ENCODE measurements at regions not wholly inside any gene's neighbourhood (a gene's known extent, or its start where the extent isn't known, plus 50 kb on each side); places are given as distances from the start of the nearest gene placed in this dataset.
"Not testable (repeated sequence)": the region's sequence is repeated elsewhere in the genome, so short reads cannot be mapped to it uniquely, and the experiment has no call there.

DNA sequence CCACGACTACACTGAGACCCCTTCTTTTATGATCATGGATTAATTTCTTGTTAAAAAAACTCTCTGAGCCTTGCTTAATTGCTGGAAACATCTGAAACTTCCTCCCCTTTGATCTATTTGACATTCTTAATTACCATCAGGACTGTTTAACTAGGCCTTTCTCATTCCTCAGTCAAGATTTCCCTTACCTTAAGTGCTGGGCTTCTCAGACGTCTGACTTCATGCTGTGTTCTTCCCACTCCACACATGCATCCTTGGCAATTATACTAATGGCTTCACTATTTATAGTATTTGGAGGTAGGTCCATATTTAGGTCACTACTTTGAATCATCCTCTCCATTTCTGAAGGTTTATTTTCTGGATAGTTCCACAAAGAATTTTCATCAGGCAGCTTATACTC lies 341.3 kb upstream of the TMPRSS15 start:
- Histone ChIP-seq H3K4me3 (ENCODE audit: low read depth, low read length) (no peak overlapping the region), H3K36me3 (ENCODE audit: control insufficient read depth, insufficient read depth, low read length) (no peaks in the 10 kb centered on the region), H3K27me3 (ENCODE audit: control insufficient read depth, insufficient read depth, low read length) (no peaks in the 10 kb centered on the region)
- DNase-seq (ENCODE audit: low read depth): no peak
- TF ChIP-seq, protein P1, sequence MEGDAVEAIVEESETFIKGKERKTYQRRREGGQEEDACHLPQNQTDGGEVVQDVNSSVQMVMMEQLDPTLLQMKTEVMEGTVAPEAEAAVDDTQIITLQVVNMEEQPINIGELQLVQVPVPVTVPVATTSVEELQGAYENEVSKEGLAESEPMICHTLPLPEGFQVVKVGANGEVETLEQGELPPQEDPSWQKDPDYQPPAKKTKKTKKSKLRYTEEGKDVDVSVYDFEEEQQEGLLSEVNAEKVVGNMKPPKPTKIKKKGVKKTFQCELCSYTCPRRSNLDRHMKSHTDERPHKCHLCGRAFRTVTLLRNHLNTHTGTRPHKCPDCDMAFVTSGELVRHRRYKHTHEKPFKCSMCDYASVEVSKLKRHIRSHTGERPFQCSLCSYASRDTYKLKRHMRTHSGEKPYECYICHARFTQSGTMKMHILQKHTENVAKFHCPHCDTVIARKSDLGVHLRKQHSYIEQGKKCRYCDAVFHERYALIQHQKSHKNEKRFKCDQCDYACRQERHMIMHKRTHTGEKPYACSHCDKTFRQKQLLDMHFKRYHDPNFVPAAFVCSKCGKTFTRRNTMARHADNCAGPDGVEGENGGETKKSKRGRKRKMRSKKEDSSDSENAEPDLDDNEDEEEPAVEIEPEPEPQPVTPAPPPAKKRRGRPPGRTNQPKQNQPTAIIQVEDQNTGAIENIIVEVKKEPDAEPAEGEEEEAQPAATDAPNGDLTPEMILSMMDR (IDR thresholded peaks at IDR 0.05; ENCODE audit: insufficient read depth, low read length, poor library complexity, severe bottlenecking): no peak

DNA sequence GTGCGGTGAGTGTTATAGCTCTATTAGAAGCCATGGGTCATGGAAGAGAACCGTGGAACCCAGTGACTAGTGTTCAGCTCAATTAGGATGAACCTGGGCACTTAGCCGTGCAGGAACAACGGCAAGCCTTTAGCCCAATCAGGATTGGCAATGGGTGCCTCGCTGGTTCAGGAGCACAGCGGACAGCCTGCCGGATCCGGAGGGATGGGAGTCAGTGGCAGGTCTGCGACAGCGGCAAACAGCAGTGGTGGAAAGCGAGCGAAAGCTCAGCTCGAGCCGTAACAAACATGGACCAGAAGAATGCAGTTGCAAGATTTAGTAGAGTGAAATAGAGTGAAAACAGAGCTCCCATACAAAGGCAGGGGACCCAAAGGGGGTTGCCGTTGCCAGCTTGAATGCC lies 349.3 kb upstream of the TMPRSS15 start:
- H3K36me3 ChIP-seq (ENCODE audit: control insufficient read depth, insufficient read depth, low read length); H3K27me3 ChIP-seq (ENCODE audit: control insufficient read depth, insufficient read depth, low read length); H3K4me3 ChIP-seq (ENCODE audit: low read depth, low read length); DNase-seq (ENCODE audit: low read depth): not testable (repeated sequence)

DNA sequence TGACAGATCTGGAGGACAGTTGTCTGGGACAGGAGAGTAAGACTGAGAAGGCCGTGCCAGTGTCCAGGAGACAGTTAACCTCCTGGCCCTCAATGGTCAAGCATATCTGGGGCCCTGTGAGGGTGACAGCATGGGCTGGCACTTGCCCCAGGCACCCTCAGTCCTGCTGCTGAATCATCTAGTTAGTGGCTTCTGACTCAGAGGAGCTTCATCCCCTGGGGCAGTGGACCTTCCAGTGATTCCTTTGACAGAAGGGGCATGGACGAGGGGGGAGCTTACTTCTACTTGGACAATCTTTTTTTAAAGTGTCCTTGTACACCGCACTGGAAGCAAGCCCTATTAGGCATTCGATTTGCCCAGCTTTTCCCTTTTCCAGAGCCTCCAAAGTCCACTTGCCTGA lies 352.7 kb upstream of the TMPRSS15 start:
- DNase-seq (ENCODE audit: low read depth): peak; percentile 19
- not testable (repeated sequence) for H3K27me3 ChIP-seq (ENCODE audit: control insufficient read depth, insufficient read depth, low read length); H3K4me3 ChIP-seq (ENCODE audit: low read depth, low read length); H3K36me3 ChIP-seq (ENCODE audit: control insufficient read depth, insufficient read depth, low read length)

DNA sequence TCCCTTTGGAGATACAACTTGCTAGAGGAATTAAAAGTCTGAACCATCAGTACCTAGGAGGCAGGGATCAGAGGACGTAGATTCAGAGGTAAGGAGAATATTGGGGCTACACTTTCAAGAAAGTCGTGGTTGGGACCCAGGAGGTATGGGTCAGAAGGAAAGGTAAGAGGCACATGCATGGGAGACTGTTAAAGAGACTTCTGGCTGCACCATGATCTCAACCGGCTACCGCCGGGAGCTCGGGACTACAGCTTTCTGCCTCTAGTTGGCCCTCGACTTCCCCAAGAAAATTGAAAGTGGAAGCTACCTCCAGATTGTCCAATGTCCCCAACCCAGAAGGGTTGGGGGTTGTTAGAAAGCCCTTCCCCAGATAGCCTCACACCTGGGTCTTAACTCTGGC lies 355.7 kb upstream of the TMPRSS15 start:
- Histone ChIP-seq H3K27me3 (ENCODE audit: control insufficient read depth, insufficient read depth, low read length) (no peaks in the 10 kb centered on the region), H3K4me3 (ENCODE audit: low read depth, low read length) (no peak overlapping the region), H3K36me3 (ENCODE audit: control insufficient read depth, insufficient read depth, low read length) (no peaks in the 10 kb centered on the region)
- TF ChIP-seq, protein P1 (IDR thresholded peaks at IDR 0.05; ENCODE audit: insufficient read depth, low read length, poor library complexity, severe bottlenecking): no peak
- no peak for DNase-seq (ENCODE audit: low read depth)

DNA sequence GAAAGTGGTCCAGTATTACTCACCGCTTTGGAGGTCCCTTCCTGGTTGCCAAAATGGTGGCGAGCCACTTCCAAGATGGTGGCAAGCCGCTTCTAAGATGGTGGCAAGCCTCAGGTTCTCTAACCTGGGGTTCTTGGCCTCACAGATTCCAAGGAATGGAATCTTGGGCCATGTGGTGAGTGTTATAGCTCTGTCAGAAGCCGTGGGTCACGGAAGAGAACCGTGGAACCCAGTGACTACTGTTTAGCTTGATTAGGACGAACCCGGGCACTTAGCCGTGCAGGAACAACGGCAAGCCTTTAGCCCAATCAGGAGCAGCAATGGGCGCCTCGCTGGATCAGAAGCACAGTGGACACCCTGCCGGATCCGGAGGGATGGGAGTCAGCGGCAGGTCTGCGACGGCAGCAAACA lies 356.2 kb upstream of the TMPRSS15 start:
- H3K27me3 ChIP-seq (ENCODE audit: control insufficient read depth, insufficient read depth, low read length): no peaks in the 10 kb centered on the region
- TF ChIP-seq, protein P1 (IDR thresholded peaks at IDR 0.05; ENCODE audit: insufficient read depth, low read length, poor library complexity, severe bottlenecking): no peak
- no peak overlapping the region for H3K4me3 ChIP-seq (ENCODE audit: low read depth, low read length)
- no peaks in the 10 kb centered on the region for H3K36me3 ChIP-seq (ENCODE audit: control insufficient read depth, insufficient read depth, low read length)
- DNase-seq (ENCODE audit: low read depth): no peak

DNA sequence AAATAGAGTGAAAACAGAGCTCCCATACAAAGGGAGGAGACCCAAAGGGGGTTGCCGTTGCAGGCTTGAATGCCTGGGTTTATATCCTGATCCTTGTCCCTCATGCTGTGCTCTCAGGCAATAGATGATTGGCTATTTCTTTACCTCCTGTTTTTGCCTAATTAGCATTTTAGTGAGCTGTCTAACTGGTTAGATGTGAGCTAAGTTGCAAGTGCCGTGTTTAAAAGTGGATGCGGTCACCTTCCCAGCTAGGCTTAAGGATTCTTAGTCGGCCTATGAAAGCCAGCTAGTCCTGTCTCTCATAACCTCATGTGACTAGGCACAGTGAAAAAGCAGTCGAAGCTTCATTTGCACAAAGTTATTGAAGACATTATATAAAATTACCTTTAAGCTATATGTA lies 356.7 kb upstream of the TMPRSS15 start:
- TF ChIP-seq, protein P1 (IDR thresholded peaks at IDR 0.05; ENCODE audit: insufficient read depth, low read length, poor library complexity, severe bottlenecking): no peak
- Histone ChIP-seq H3K4me3 (ENCODE audit: low read depth, low read length) (no peak overlapping the region), H3K27me3 (ENCODE audit: control insufficient read depth, insufficient read depth, low read length) (no peaks in the 10 kb centered on the region), H3K36me3 (ENCODE audit: control insufficient read depth, insufficient read depth, low read length) (no peaks in the 10 kb centered on the region)
- no peak for DNase-seq (ENCODE audit: low read depth)

DNA sequence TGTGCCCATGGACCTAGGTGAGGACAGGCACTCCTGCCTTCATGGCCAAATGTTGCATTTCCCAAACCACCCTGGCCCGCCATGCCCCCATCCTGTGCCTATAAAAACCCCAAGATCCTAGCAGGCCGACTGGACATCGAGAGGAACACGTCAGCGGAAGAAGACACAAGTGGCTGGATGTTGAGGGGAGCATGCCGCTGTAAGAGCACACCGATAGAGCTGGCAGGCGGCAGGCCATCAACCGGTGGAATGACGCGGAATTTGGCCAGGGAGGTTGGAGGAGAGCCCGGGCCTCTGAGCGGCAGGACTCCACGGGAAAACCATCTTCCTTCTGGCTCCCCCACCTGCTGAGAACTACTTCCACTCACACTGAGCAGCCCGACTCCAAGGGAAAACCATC lies 361.1 kb upstream of the TMPRSS15 start:
- no peak for DNase-seq (ENCODE audit: low read depth)
- H3K36me3 ChIP-seq (ENCODE audit: control insufficient read depth, insufficient read depth, low read length): no peaks in the 10 kb centered on the region
- no peaks in the 10 kb centered on the region for H3K27me3 ChIP-seq (ENCODE audit: control insufficient read depth, insufficient read depth, low read length)
- H3K4me3 ChIP-seq (ENCODE audit: low read depth, low read length): no peak overlapping the region
- TF ChIP-seq, protein P1 (IDR thresholded peaks at IDR 0.05; ENCODE audit: insufficient read depth, low read length, poor library complexity, severe bottlenecking): no peak
